ENCODE measurements at regions not wholly inside any gene's neighbourhood (a gene's known extent, or its start where the extent isn't known, plus 50 kb on each side); places are given as distances from the start of the nearest gene placed in this dataset.
A peak's percentile ranks its signal among the peaks of the same experiment; 100 is the strongest.

GRCh38 chr6:137975188-137975940 lies 108.3 kb downstream of the TNFAIP3 start:
- H3K9me2 ChIP-seq (replicated peaks; ENCODE audit: low read length), result no peaks in the 10 kb centered on the region
- no peaks in the 10 kb centered on the region for H3F3A ChIP-seq (ENCODE audit: low read length, unreplicated experiment)
- no peaks in the 10 kb centered on the region for H4K20me1 ChIP-seq (ENCODE audit: low read length)
- no peaks in the 10 kb centered on the region for H3K79me2 ChIP-seq (ENCODE audit: low read length)
- no peaks in the 10 kb centered on the region for H3K36me3 ChIP-seq (ENCODE audit: low read depth, low read length)
- ATAC-seq (no peak), DNase-seq (peak; percentile 54)
- no peak overlapping the region for H3K27ac ChIP-seq (ENCODE audit: low read length)
- ChIA-PET CTCF (interaction anchor here (0.6 to 0.7 kb wide), 2 partner anchors 149 to 1111 kb away, joined by 3 read pairs; no protein-coding TSS in a partner anchor), POLR2A (ENCODE audit: unreplicated experiment) (interaction anchor here (0.6 to 0.7 kb wide), 2 partner anchors 104 to 275 kb away, joined by 3 read pairs; no protein-coding TSS in a partner anchor)
- no peaks in the 10 kb centered on the region for H3K9me3 ChIP-seq (ENCODE audit: low read length)
- intact Hi-C loops (cut with micrococcal nuclease), result loop anchor here (1.0 kb wide), 2 partner anchors 175 to 270 kb away; no protein-coding TSS in a partner anchor
- no peaks in the 10 kb centered on the region for H3K27me3 ChIP-seq (ENCODE audit: low read length)
- H3K4me2 ChIP-seq (ENCODE audit: low read length), result no peak overlapping the region
- no peak for TF ChIP-seq EZH2 (IDR thresholded peaks at IDR 0.05; ENCODE audit: low read length, unreplicated experiment)
- TF ChIP-seq, protein P1, sequence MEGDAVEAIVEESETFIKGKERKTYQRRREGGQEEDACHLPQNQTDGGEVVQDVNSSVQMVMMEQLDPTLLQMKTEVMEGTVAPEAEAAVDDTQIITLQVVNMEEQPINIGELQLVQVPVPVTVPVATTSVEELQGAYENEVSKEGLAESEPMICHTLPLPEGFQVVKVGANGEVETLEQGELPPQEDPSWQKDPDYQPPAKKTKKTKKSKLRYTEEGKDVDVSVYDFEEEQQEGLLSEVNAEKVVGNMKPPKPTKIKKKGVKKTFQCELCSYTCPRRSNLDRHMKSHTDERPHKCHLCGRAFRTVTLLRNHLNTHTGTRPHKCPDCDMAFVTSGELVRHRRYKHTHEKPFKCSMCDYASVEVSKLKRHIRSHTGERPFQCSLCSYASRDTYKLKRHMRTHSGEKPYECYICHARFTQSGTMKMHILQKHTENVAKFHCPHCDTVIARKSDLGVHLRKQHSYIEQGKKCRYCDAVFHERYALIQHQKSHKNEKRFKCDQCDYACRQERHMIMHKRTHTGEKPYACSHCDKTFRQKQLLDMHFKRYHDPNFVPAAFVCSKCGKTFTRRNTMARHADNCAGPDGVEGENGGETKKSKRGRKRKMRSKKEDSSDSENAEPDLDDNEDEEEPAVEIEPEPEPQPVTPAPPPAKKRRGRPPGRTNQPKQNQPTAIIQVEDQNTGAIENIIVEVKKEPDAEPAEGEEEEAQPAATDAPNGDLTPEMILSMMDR (conservative IDR thresholded peaks at IDR 0.05; ENCODE audit: low read depth, low read length), result peak; percentile 61
- H3K4me3 ChIP-seq (ENCODE audit: low read length), result no peak overlapping the region
- no peak overlapping the region for H3K9ac ChIP-seq (ENCODE audit: low read length)
- H2AFZ ChIP-seq (ENCODE audit: low read length), result no peak overlapping the region
- peaks cover 13% of the 10 kb centered on the region for H3K4me1 ChIP-seq (ENCODE audit: insufficient read depth, low read length)
- BruUV-seq (replicated peaks), result no TSS peak

DNA sequence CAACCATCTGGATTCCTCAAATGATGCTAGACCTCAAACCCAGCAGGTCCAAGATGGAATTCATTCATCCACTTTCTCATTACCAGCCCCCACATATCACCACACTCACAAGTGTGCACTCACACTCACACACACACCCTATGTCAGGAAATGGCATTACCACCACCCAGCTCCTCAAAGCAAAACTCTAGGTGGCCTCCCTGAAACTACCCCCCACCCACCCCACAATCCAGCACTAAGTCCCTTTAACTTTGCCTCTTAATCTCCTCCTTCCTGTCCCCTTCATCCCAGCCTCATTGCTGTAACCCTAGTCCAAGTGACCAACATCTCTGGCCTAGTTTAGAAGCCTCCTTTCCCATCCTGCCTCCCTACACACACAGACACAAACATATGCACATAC lies 109.4 kb downstream of the TNFAIP3 start:
- Histone ChIP-seq H3K27ac (ENCODE audit: low read length) (no peak overlapping the region), H3F3A (ENCODE audit: low read length, unreplicated experiment) (no peaks in the 10 kb centered on the region), H4K20me1 (ENCODE audit: low read length) (no peaks in the 10 kb centered on the region), H3K9ac (ENCODE audit: low read length) (no peak overlapping the region), H3K9me2 (replicated peaks; ENCODE audit: low read length) (no peaks in the 10 kb centered on the region), H3K79me2 (ENCODE audit: low read length) (no peaks in the 10 kb centered on the region), H3K36me3 (ENCODE audit: low read depth, low read length) (no peaks in the 10 kb centered on the region), H3K4me1 (ENCODE audit: insufficient read depth, low read length) (peaks cover 13% of the 10 kb centered on the region), H3K9me3 (ENCODE audit: low read length) (no peaks in the 10 kb centered on the region), H3K4me2 (ENCODE audit: low read length) (no peak overlapping the region), H2AFZ (ENCODE audit: low read length) (no peak overlapping the region), H3K27me3 (ENCODE audit: low read length) (no peaks in the 10 kb centered on the region), H3K4me3 (ENCODE audit: low read length) (no peak overlapping the region)
- CTCF ChIA-PET, result no interaction called here
- TF ChIP-seq EZH2phosphoT487 (IDR thresholded peaks at IDR 0.05; ENCODE audit: borderline replicate concordance, low read length) (no peak), EZH2 (IDR thresholded peaks at IDR 0.05; ENCODE audit: low read length, unreplicated experiment) (no peak)
- TF ChIP-seq, protein P1 (conservative IDR thresholded peaks at IDR 0.05; ENCODE audit: low read depth, low read length), result no peak
- POLR2A ChIA-PET (ENCODE audit: unreplicated experiment), result no interaction called here
- intact Hi-C loops (cut with micrococcal nuclease), result no loop called here
- BruUV-seq (replicated peaks), result no TSS peak
- no peak for ATAC-seq
- no peak for DNase-seq

DNA sequence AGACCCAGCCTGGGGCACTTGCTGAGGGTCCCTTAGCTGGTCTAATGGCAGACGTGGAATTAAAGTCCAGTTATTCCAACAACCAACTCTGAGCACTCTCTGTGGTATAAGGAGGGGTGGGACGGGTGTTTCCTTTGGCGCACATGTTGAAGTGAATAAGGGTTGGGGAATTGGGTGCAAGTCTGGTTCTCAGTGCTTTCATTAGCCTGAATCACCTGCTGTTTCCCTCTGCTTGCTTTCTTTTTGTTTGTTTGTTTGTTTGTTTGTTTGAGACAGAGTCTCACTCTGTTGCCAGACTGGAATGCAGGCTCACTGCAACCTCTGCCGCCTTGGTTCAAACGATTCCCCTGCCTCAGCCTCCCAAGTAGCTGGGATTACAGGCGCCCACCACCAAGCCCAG lies 110.1 kb downstream of the TNFAIP3 start:
- no TSS peak for BruUV-seq (replicated peaks)
- CTCF ChIA-PET, result no interaction called here
- intact Hi-C loops (cut with micrococcal nuclease), result no loop called here

More for the DNA sequence above, 110.1 kb downstream of the TNFAIP3 start:
- ATAC-seq (no peak), DNase-seq (no peak)
- Histone ChIP-seq H3K9ac (ENCODE audit: low read length) (no peak overlapping the region), H3K4me1 (ENCODE audit: insufficient read depth, low read length) (peaks cover 13% of the 10 kb centered on the region), H3F3A (ENCODE audit: low read length, unreplicated experiment) (no peaks in the 10 kb centered on the region), H3K4me3 (ENCODE audit: low read length) (no peak overlapping the region), H2AFZ (ENCODE audit: low read length) (no peak overlapping the region), H3K9me2 (replicated peaks; ENCODE audit: low read length) (no peaks in the 10 kb centered on the region), H3K27me3 (ENCODE audit: low read length) (no peaks in the 10 kb centered on the region), H3K4me2 (ENCODE audit: low read length) (no peak overlapping the region), H3K36me3 (ENCODE audit: low read depth, low read length) (no peaks in the 10 kb centered on the region), H4K20me1 (ENCODE audit: low read length) (no peaks in the 10 kb centered on the region), H3K79me2 (ENCODE audit: low read length) (no peaks in the 10 kb centered on the region), H3K9me3 (ENCODE audit: low read length) (no peaks in the 10 kb centered on the region), H3K27ac (ENCODE audit: low read length) (no peak overlapping the region)
- TF ChIP-seq, protein P1 (conservative IDR thresholded peaks at IDR 0.05; ENCODE audit: low read depth, low read length), result no peak
- TF ChIP-seq EZH2 (IDR thresholded peaks at IDR 0.05; ENCODE audit: low read length, unreplicated experiment), result no peak
- no peak for TF ChIP-seq EZH2phosphoT487 (IDR thresholded peaks at IDR 0.05; ENCODE audit: borderline replicate concordance, low read length)
- POLR2A ChIA-PET (ENCODE audit: unreplicated experiment), result no interaction called here
